ENCODE measurements at regions not wholly inside any gene's neighbourhood (a gene's known extent, or its start where the extent isn't known, plus 50 kb on each side); places are given as distances from the start of the nearest gene placed in this dataset.

- TF ChIP-seq POLR2A (IDR thresholded peaks at IDR 0.05; ENCODE audit: low read depth, low read length) (no peak), TAF1 (IDR thresholded peaks at IDR 0.05; ENCODE audit: borderline replicate concordance, low read depth, low read length) (no peak)
Observed at GRCh38 chr21:16585896-16586295, 856.1 kb downstream of the USP25 start.

Data from GM12892 (cell line).